Mucosa of rectum (tissue), 2 donors: ENCODE measurements at regions not wholly inside any gene's neighbourhood (a gene's known extent, or its start where the extent isn't known, plus 50 kb on each side); places are given as distances from the start of the nearest gene placed in this dataset.

Experiments
- H3K27ac ChIP-seq, 2 donors: one replicate each; pipeline ENCODE4 v1.7.0; 2013; ENCODE audit warnings: inconsistent platforms in 2 of 2, low read depth in 2 of 2, low read length in 2 of 2
- H3K27me3 ChIP-seq, 2 donors: one replicate each; pipeline ENCODE4 v1.7.0; 2013; ENCODE audit warnings: low read length in 2 of 2; ENCODE audit not compliant: control insufficient read depth in 2 of 2, insufficient read depth in 2 of 2
- H3K36me3 ChIP-seq, 2 donors: one replicate each; pipeline ENCODE4 v1.7.0; 2013; ENCODE audit warnings: low read length in 2 of 2; ENCODE audit not compliant: control insufficient read depth in 2 of 2, insufficient read depth in 2 of 2
- H3K4me1 ChIP-seq, 2 donors: one replicate each; pipeline ENCODE4 v1.7.0; 2013; ENCODE audit warnings: low read length in 2 of 2, mild to moderate bottlenecking in 1 of 2; ENCODE audit not compliant: control insufficient read depth in 2 of 2, insufficient read depth in 2 of 2
- H3K4me3 ChIP-seq, 2 donors: one replicate each; pipeline ENCODE4 v1.7.0; 2013; ENCODE audit warnings: low read length in 2 of 2
- H3K9ac ChIP-seq, 2 donors: one replicate each; pipeline ENCODE4 v1.7.0; 2013; ENCODE audit warnings: low read length in 2 of 2, low read depth in 1 of 2, mild to moderate bottlenecking in 1 of 2
- H3K9me3 ChIP-seq, 2 donors: one replicate each; pipeline ENCODE4 v1.7.0; 2013; ENCODE audit warnings: low read length in 2 of 2; ENCODE audit not compliant: control insufficient read depth in 2 of 2
- donor health status: healthy.
- donor health status: Normal muscosa, but diverticular disease.

GRCh38 chr10:9863559-9864121 is 1154.0 kb upstream of the CELF2 start:
- H3K27me3 ChIP-seq = no peaks in the 10 kb centered on the region

GRCh38 chr10:9868499-9868898 is 1149.2 kb upstream of the CELF2 start:
- Histone ChIP-seq H3K9ac (no peak overlapping the region), H3K36me3 (no peaks in the 10 kb centered on the region), H3K4me3 (no peak overlapping the region), H3K27ac (no peak overlapping the region), H3K27me3 (no peaks in the 10 kb centered on the region), H3K9me3 (no peaks in the 10 kb centered on the region), H3K4me1 (no peaks in the 10 kb centered on the region)

More at GRCh38 chr10:9863559-9864121, 1154.0 kb upstream of the CELF2 start:
- Histone ChIP-seq H3K4me3 (no peak overlapping the region), H3K9ac (no peak overlapping the region), H3K36me3 (no peaks in the 10 kb centered on the region), H3K27ac (no peak overlapping the region), H3K9me3 (no peaks in the 10 kb centered on the region), H3K4me1 (no peaks in the 10 kb centered on the region)

GRCh38 chr10:9869205-9869604 is 1148.5 kb upstream of the CELF2 start:
- Histone ChIP-seq H3K9me3 (no peaks in the 10 kb centered on the region), H3K9ac (no peak overlapping the region), H3K4me1 (no peaks in the 10 kb centered on the region), H3K27me3 (no peaks in the 10 kb centered on the region), H3K27ac (no peak overlapping the region), H3K4me3 (no peak overlapping the region), H3K36me3 (no peaks in the 10 kb centered on the region)

DNA sequence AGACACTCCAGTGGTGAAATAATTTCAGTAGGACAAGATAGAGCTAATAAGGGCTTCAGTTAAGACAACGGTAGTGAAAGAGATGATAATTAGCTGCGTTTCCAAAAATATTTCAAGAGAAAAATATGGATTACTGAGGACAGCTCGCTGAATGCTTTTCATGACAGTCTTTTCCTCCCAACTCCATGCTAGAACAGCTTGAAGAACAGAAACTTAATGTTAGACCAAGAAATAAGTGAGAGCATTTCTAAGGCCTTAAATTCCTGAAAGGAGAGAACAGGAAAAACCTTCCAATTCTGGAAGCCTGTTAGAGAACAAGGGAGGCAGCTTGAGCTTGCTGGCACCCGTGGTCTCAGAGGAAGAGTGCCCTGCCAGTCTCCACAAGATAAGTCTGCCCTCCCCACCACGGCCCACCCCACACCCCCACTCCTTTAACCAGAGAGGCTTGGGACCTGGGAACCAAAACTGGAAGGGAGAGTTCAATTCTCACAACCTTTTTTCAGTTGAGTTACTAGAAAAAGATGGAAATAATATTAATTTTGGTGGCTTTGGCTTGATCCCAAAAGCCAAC is 1148.0 kb upstream of the CELF2 start:
- Histone ChIP-seq H3K27me3 (no peaks in the 10 kb centered on the region), H3K36me3 (no peaks in the 10 kb centered on the region), H3K9me3 (no peaks in the 10 kb centered on the region), H3K4me3 (no peak overlapping the region), H3K27ac (no peak overlapping the region), H3K4me1 (no peaks in the 10 kb centered on the region), H3K9ac (no peak overlapping the region)

DNA sequence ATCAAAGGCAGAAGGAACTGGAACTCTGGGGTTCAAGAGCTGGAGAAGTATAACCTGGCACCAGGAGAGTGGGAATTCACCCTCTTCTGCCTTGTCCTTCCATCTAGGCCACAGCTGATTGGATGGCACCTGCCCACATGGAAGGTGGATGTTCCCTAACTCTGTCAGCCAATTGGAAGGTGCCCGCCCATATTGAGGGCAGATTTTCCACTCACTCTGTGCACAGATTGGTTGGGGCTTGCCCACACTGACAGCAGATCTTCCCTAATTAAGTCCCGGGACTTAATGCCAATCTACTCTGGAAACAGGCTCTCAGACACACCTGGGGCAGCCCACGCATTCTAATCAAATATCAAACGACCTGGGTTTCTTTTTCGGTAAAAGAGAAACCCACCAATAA is 1142.3 kb upstream of the CELF2 start:
- no peaks in the 10 kb centered on the region for H3K27me3 ChIP-seq
- no peaks in the 10 kb centered on the region for H3K4me1 ChIP-seq
- no peak overlapping the region for H3K9ac ChIP-seq
- H3K36me3 ChIP-seq = no peaks in the 10 kb centered on the region
- no peak overlapping the region for H3K4me3 ChIP-seq
- H3K27ac ChIP-seq = no peak overlapping the region
- H3K9me3 ChIP-seq = no peaks in the 10 kb centered on the region

DNA sequence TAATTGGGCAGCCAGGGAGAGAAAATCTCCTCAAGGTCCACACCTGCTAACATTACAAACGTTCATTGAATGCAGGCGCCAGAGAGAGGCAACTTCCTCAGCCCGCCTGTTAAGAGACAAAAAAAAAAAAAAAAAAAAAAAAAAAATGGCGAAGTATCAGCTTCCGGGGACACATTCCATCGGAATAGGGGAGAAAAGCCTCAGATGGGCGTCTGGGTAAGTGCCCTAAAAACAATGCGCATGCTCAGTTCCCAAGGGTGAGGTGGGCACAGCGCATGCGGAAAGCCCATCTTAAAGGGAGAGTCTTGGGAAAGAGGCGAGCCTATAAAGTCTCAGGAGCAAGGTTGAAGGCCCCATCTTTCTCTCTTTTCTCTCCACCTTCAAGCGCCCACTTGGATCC is 1139.7 kb upstream of the CELF2 start:
- H3K9me3 ChIP-seq = no peaks in the 10 kb centered on the region
- H3K9ac ChIP-seq = no peak overlapping the region
- H3K4me3 ChIP-seq = no peak overlapping the region
- no peaks in the 10 kb centered on the region for H3K36me3 ChIP-seq
- no peak overlapping the region for H3K27ac ChIP-seq
- H3K27me3 ChIP-seq = no peaks in the 10 kb centered on the region
- H3K4me1 ChIP-seq = no peaks in the 10 kb centered on the region

DNA sequence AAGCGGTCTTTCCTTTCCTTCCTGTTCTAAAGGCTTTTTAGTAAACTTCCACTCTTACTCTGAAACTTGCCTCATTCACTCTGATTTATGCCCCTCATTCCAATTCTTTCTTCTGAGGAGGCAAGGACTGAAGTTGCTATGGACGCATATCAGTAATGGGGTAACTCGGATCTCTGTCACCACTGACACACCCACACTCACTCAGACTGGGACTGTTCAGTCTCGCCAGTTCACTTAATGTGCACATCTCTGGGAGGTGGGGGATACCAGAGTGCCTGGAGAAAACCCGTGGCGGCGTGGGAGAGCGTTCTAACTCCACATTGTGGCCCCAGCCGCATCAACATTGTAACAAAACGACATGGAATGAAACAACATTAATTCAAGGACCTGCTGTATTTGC is 1139.3 kb upstream of the CELF2 start:
- Histone ChIP-seq H3K4me1 (no peaks in the 10 kb centered on the region), H3K9ac (no peak overlapping the region), H3K4me3 (no peak overlapping the region), H3K9me3 (peaks cover 0 to 3% of the 10 kb centered on the region in 2 donors), H3K36me3 (no peaks in the 10 kb centered on the region), H3K27me3 (no peaks in the 10 kb centered on the region), H3K27ac (no peak overlapping the region)

DNA sequence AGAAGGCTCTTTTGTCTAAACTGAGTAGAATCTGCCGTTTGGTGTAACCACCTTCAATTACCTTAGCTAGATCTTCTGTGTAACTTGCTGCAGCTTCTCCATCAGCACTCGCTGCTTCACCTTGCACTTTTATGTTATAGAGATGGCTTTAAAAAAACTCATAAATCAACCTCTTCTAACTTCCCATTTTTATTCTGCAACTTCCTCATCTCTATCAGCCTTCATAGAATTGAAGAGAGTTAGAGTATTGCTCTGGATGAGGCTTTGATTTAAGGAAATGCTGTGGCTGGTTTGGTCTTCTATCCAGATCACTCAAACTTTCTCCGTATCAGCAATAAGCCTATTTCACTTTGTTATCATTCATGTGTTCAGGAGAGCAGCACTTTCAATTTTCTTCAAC is 1131.9 kb upstream of the CELF2 start:
- H3K36me3 ChIP-seq = no peaks in the 10 kb centered on the region
- H3K4me3 ChIP-seq = no peak overlapping the region
- H3K4me1 ChIP-seq = no peaks in the 10 kb centered on the region
- H3K27ac ChIP-seq = no peak overlapping the region
- H3K9ac ChIP-seq = no peak overlapping the region
- no peaks in the 10 kb centered on the region for H3K27me3 ChIP-seq
- peaks cover under 1 to 5% of the 10 kb centered on the region in 2 donors for H3K9me3 ChIP-seq

- Histone ChIP-seq H3K27me3 (no peaks in the 10 kb centered on the region), H3K9me3 (peaks cover 3 to 5% of the 10 kb centered on the region in 2 donors), H3K36me3 (no peaks in the 10 kb centered on the region), H3K9ac (no peak overlapping the region), H3K27ac (no peak overlapping the region), H3K4me1 (no peaks in the 10 kb centered on the region), H3K4me3 (no peak overlapping the region)
Observed at GRCh38 chr10:9886772-9887171, 1130.9 kb upstream of the CELF2 start.

- Histone ChIP-seq H3K36me3 (no peaks in the 10 kb centered on the region), H3K4me3 (no peak overlapping the region), H3K9me3 (peaks cover 0 to 3% of the 10 kb centered on the region in 2 donors), H3K4me1 (no peaks in the 10 kb centered on the region), H3K9ac (no peak overlapping the region), H3K27ac (no peak overlapping the region), H3K27me3 (no peaks in the 10 kb centered on the region)
Observed at GRCh38 chr10:9895453-9895852, 1122.2 kb upstream of the CELF2 start.
